CD14-positive monocyte (primary cell): ENCODE measurements at regions not wholly inside any gene's neighbourhood (a gene's known extent, or its start where the extent isn't known, plus 50 kb on each side); places are given as distances from the start of the nearest gene placed in this dataset.

ENCODE experiments used
- DNase-seq, 3 donors: peaks; one replicate each; pipeline ENCODE4 v3.0.0-alpha.2; 2011 to 2022
- H2AFZ ChIP-seq: 2 replicates; pipeline ENCODE4 v1.6.0; 2012; ENCODE audit warnings: mild to moderate bottlenecking, low read depth, low read length, inconsistent platforms; ENCODE audit not compliant: insufficient read depth, poor library complexity, severe bottlenecking
- H3K27ac ChIP-seq, 2 donors: 1 replicate in 1 of 2; 2 replicates in 1 of 2; pipeline ENCODE4 v1.5.1; 2012 to 2013; ENCODE audit warnings: low read length in 2 of 2, control low read depth in 1 of 2, inconsistent platforms in 1 of 2, low read depth in 1 of 2, mild to moderate bottlenecking in 1 of 2
- H3K27me3 ChIP-seq, 2 donors: one replicate each; pipeline versions ENCODE4 v1.6.0 to v1.6.1; 2011 to 2013; ENCODE audit warnings: low read length in 2 of 2; ENCODE audit not compliant: control insufficient read depth in 2 of 2, insufficient read depth in 2 of 2
- H3K36me3 ChIP-seq, 2 donors: replicated peaks in 1 of 2; 1 replicate in 1 of 2; 2 replicates in 1 of 2; pipeline versions ENCODE4 v1.5.1 to v1.6.1; 2012 to 2013; ENCODE audit warnings: low read length in 2 of 2, control low read depth in 1 of 2, inconsistent platforms in 1 of 2, mild to moderate bottlenecking in 1 of 2; ENCODE audit not compliant: insufficient read depth in 2 of 2, control insufficient read depth in 1 of 2
- H3K4me1 ChIP-seq, 2 donors: 1 replicate in 1 of 2; 2 replicates in 1 of 2; pipeline versions ENCODE4 v1.5.1 to v1.6.1; 2012 to 2013; ENCODE audit warnings: low read length in 2 of 2, control low read depth in 1 of 2, inconsistent platforms in 1 of 2, mild to moderate bottlenecking in 1 of 2, moderate library complexity in 1 of 2; ENCODE audit not compliant: insufficient read depth in 2 of 2, control insufficient read depth in 1 of 2
- H3K4me2 ChIP-seq: replicated peaks from 2 replicates; pipeline ENCODE3; 2012; ENCODE audit warnings: low read length, moderate library complexity, mild to moderate bottlenecking; ENCODE audit not compliant: poor library complexity, severe bottlenecking; ENCODE audit errors: extremely low read depth
- H3K4me3 ChIP-seq, 3 experiments: fragments of 200-600 bp in 1 of 3; sonication (generic) in 1 of 3; replicated peaks in 1 of 3; 1 replicate in 2 of 3; 2 replicates in 1 of 3; pipeline ENCODE4 v1.5.1; 2011 to 2013; ENCODE audit warnings: low read length in 3 of 3, mild to moderate bottlenecking in 3 of 3, control low read depth in 2 of 3, low read depth in 2 of 3, inconsistent platforms in 1 of 3, moderate library complexity in 1 of 3
- H3K79me2 ChIP-seq: 2 replicates; pipeline ENCODE4 v1.6.0; 2012; ENCODE audit warnings: mild to moderate bottlenecking, control low read depth, inconsistent platforms, low read length, moderate library complexity; ENCODE audit not compliant: insufficient read depth
- H3K9ac ChIP-seq: 2 replicates; pipeline ENCODE4 v1.6.0; 2017; ENCODE audit warnings: low read length, mild to moderate bottlenecking; ENCODE audit not compliant: insufficient read depth, poor library complexity, severe bottlenecking
- H3K9me3 ChIP-seq, 2 donors: replicated peaks in 1 of 2; 1 replicate in 1 of 2; 2 replicates in 1 of 2; pipeline versions ENCODE4 v1.5.1 to v1.6.1; 2012 to 2013; ENCODE audit warnings: low read length in 2 of 2, control low read depth in 1 of 2; ENCODE audit not compliant: control insufficient read depth in 1 of 2, insufficient read depth in 1 of 2
- H4K20me1 ChIP-seq: 2 replicates; pipeline ENCODE4 v1.6.0; 2012; ENCODE audit warnings: mild to moderate bottlenecking, low read length, control low read depth, moderate library complexity; ENCODE audit not compliant: insufficient read depth
- H3K27ac Mint-ChIP-seq, 7 donors: one replicate each; pipeline ENCODE4 v1.8.0; 2020; ENCODE audit warnings: mild to moderate bottlenecking in 7 of 7, mixed read lengths in 7 of 7, moderate library complexity in 6 of 7, inconsistent platforms in 2 of 7
- H3K27me3 Mint-ChIP-seq, 3 donors: one replicate each; pipeline ENCODE4 v1.8.0; 2021 to 2022; ENCODE audit warnings: low read depth in 3 of 3, mild to moderate bottlenecking in 3 of 3, mixed read lengths in 3 of 3, moderate library complexity in 3 of 3, inconsistent platforms in 1 of 3
- H3K36me3 Mint-ChIP-seq, 2 donors: one replicate each; pipeline ENCODE4 v1.8.0; 2020; ENCODE audit warnings: mixed read lengths in 2 of 2, inconsistent platforms in 1 of 2, mild to moderate bottlenecking in 1 of 2
- H3K4me1 Mint-ChIP-seq: one replicate; pipeline ENCODE4 v1.8.0; 2020; ENCODE audit warnings: mild to moderate bottlenecking, mixed read lengths
- H3K4me3 Mint-ChIP-seq, 2 donors: one replicate each; pipeline ENCODE4 v1.8.0; 2020; ENCODE audit warnings: mild to moderate bottlenecking in 2 of 2, mixed read lengths in 2 of 2, moderate library complexity in 1 of 2
- H3K9me3 Mint-ChIP-seq, 7 donors: one replicate each; pipeline ENCODE4 v1.8.0; 2020 to 2022; ENCODE audit warnings: mixed read lengths in 7 of 7, mild to moderate bottlenecking in 6 of 7, moderate library complexity in 6 of 7, inconsistent platforms in 2 of 7
- WGBS: methylation state at CpG from one replicate; pipeline ENCODE4 v1.1.5; 2013; ENCODE audit warnings: missing lambda C conversion rate; ENCODE audit not compliant: insufficient coverage; 5-methylcytosine and 5-hydroxymethylcytosine counted together
- intact Hi-C, 2 donors: fragments of 100-400 bp; cut with micrococcal nuclease; formaldehyde crosslinking; loops; one replicate each; pipeline versions ENCODE4 v1.15.0 to v1.15.1; 2023
- TF ChIP-seq, protein P1 (sequence below): fragments of 200-600 bp; IDR thresholded peaks from one replicate; pipeline ENCODE4 v1.8.0; 2022; ENCODE audit warnings: antibody characterized with exemption, mild to moderate bottlenecking

DNA sequence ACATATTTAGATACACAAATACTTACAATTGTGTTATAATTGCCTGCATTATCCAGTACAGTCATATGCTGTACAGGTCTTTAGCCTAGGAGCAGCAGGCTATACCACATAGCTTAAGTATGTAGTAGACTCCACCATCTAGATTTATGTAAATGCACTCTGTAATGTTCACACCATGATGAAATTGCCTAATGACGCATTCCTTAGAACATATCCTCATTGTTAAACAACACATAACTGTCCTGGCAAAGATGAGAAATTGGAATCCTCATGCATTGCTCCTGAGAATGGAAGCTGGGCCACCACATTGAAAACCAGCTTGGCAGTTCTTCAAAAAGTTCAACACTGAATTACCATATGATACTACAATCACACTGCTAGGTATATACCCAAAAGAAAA, 1002.8 kb upstream of the CELF2 start:
- Histone ChIP-seq H3K9me3 (no peaks in the 10 kb centered on the region), H3K9ac (no peak overlapping the region), H3K4me2 (no peak overlapping the region), H3K79me2 (no peaks in the 10 kb centered on the region), H2AFZ (no peak overlapping the region), H3K27me3 (no peaks in the 10 kb centered on the region), H3K4me1 (no peaks in the 10 kb centered on the region), H3K36me3 (no peaks in the 10 kb centered on the region), H4K20me1 (no peaks in the 10 kb centered on the region), H3K27ac (no peak overlapping the region), H3K4me3 (no peak overlapping the region)
- 71% methylated on average over 1 of the region's 1 CpG for WGBS
- H3K36me3 Mint-ChIP-seq, result no peaks in the 10 kb centered on the region
- H3K4me1 Mint-ChIP-seq, result no peaks in the 10 kb centered on the region
- DNase-seq, result no peak
- H3K27ac Mint-ChIP-seq, result no peak overlapping the region
- H3K9me3 Mint-ChIP-seq, result peaks cover 0 to 6% (median 2%) of the 10 kb centered on the region in 7 donors
- no peak overlapping the region for H3K4me3 Mint-ChIP-seq
- intact Hi-C loops, result no loop called here
- TF ChIP-seq, protein P1, sequence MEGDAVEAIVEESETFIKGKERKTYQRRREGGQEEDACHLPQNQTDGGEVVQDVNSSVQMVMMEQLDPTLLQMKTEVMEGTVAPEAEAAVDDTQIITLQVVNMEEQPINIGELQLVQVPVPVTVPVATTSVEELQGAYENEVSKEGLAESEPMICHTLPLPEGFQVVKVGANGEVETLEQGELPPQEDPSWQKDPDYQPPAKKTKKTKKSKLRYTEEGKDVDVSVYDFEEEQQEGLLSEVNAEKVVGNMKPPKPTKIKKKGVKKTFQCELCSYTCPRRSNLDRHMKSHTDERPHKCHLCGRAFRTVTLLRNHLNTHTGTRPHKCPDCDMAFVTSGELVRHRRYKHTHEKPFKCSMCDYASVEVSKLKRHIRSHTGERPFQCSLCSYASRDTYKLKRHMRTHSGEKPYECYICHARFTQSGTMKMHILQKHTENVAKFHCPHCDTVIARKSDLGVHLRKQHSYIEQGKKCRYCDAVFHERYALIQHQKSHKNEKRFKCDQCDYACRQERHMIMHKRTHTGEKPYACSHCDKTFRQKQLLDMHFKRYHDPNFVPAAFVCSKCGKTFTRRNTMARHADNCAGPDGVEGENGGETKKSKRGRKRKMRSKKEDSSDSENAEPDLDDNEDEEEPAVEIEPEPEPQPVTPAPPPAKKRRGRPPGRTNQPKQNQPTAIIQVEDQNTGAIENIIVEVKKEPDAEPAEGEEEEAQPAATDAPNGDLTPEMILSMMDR, result no peak
- H3K27me3 Mint-ChIP-seq, result no peaks in the 10 kb centered on the region

DNA sequence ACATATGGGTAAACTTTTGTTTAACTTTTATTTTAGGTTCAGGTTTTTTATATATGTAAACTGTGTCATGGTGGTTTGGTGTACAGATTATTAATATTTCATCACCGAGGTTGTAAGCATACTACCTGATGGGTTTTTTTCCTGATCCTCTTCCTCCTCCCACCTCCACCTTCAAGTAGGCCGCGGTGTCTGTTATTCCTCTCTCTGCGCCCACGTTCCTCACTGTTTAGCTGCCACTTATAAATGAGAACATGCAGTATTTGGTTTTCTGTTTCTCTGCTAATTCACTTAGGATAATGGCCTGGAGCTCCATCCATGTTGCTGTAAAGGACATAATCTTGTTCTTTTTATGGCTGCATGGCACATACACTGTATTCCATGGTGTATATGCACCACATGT, 1000.0 kb upstream of the CELF2 start:
- Histone ChIP-seq H2AFZ (no peak overlapping the region), H3K9ac (no peak overlapping the region), H3K27me3 (no peaks in the 10 kb centered on the region), H3K4me2 (no peak overlapping the region), H3K27ac (no peak overlapping the region), H3K4me3 (no peak overlapping the region), H3K79me2 (no peaks in the 10 kb centered on the region), H3K4me1 (no peaks in the 10 kb centered on the region), H4K20me1 (no peaks in the 10 kb centered on the region), H3K36me3 (no peaks in the 10 kb centered on the region), H3K9me3 (peaks cover 0 to 8% of the 10 kb centered on the region in 2 donors)
- Mint-ChIP-seq H3K27me3 (no peaks in the 10 kb centered on the region), H3K4me3 (no peak overlapping the region), H3K27ac (no peak overlapping the region), H3K36me3 (no peaks in the 10 kb centered on the region), H3K9me3 (peaks cover 0 to 9% (median 2%) of the 10 kb centered on the region in 7 donors), H3K4me1 (no peaks in the 10 kb centered on the region)
- intact Hi-C loops, result no loop called here
- no CpG with 5 or more reads among the region's 5 CpGs for WGBS
- TF ChIP-seq, protein P1, result no peak
- no peak for DNase-seq
